NCI-H82 treated with DMSO at 0.1 percent for 48 hours (cell line): ENCODE measurements at regions not wholly inside any gene's neighbourhood (a gene's known extent, or its start where the extent isn't known, plus 50 kb on each side); places are given as distances from the start of the nearest gene placed in this dataset.
"Not testable (repeated sequence)": the region's sequence is repeated elsewhere in the genome, so short reads cannot be mapped to it uniquely, and the experiment has no call there.

Experiments used
- DNase-seq: peaks from one replicate; lab custom pipeline; 2025; ENCODE audit not compliant: unreplicated experiment; lab: John Stamatoyannopoulos, UW

- no peak for DNase-seq
Observed at GRCh38 chr2:217604527-217605194, 398.1 kb downstream of the TNS1 start.

- DNase-seq, result no peak
Observed at GRCh38 chr2:217601601-217602000, 401.2 kb downstream of the TNS1 start.

- DNase-seq, result no peak
Observed at GRCh38 chr2:217599906-217600305, 402.9 kb downstream of the TNS1 start.

GRCh38 chr2:217597681-217598080 is 405.1 kb downstream of the TNS1 start:
- no peak for DNase-seq

GRCh38 chr2:217597145-217597544 is 405.6 kb downstream of the TNS1 start:
- no peak for DNase-seq

- no peak for DNase-seq
Observed at GRCh38 chr2:217593732-217594131, 409.1 kb downstream of the TNS1 start.

DNA sequence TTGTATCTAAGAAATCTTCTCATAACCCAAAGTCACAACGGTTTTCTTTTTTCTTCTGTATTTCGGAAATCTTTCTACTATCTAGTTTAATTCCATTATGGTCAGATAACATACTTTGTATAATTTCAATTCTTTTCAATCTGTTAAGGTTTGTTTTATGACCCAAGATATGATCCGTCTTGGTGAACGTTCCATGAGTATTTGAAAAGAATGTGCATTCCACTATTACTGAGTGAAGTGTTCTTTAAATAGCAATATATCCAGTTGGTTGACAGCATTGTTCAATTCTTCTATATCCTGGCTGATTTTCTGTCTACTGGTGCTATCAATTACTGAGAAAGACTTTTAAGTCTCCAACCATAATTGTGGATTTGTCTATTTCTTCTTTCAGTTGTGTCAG is 414.5 kb downstream of the TNS1 start:
- DNase-seq, result no peak

- no peak for DNase-seq
Observed at GRCh38 chr2:217585362-217585761, 417.4 kb downstream of the TNS1 start.

- DNase-seq, result not testable (repeated sequence)
Observed at GRCh38 chr2:217580407-217580806, 422.4 kb downstream of the TNS1 start.

- no peak for DNase-seq
Observed at GRCh38 chr2:217573571-217573970, 429.2 kb downstream of the TNS1 start.

DNA sequence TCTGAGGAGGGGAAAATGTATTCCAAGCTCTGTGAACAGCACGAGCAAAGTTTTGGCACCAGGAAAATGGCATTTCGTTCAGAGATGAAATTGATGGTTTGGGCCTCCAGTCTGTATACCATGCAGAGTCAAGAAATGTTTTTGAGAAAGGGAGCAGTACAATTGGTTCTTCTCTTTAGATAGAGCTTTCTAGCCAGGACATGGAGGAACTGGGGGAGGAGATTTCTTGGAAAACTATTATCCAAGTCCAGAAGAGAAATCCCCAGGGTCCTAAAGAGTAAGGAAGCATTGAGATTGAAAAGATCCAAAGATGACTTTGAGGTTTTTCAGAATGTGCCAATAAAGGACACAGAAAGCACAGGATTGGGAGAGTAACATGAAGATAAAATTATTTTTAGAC is 432.4 kb downstream of the TNS1 start:
- DNase-seq, result no peak

- no peak for DNase-seq
Observed at GRCh38 chr2:217568289-217568971, 434.4 kb downstream of the TNS1 start.

DNA sequence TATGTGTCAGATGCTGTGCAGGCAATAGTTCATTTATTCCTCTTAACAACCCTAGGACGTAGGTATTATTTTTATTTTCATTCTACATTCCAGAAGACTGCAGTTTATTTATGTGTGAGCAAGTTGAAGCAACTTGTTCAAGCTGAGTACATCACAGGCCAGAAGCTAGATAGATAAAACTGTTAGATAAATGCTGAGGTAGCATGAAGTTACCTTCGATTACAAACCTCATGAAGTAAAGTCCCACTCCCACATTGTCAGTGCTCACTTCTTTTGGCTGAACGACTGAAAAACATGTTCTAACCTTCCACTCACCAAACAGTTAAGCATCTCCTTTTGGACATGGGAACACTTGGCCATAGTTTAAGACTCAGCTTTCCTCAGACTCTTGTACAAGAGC is 439.2 kb downstream of the TNS1 start:
- no peak for DNase-seq

DNA sequence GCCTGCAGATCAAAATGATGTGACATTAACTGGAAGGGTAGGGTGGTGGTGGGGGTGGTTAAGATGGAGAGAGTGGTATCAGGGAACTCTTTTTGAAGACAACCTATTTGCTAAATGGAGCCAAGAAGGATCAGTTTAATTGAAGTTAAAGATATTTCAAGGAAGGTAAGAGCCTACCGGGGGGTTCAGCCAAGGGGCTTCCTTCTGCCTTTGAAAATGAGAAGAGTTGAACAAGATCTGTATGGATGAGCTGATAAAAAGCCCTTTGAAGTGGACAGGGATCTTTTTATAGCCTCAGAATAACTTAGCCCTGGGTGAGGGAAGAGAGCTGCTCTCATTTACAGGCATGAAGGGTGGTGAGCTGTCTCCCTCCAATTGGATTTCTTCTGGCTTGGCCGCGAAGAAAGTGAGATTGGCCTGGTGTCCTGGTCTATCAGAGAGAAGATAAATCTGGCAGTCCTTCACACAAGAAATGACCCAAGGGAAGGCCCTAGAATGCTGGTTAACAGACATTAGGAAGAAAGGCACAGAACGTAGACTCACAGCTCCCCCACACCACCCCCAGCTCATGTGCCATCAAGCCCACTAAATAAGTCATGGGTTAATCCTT is 439.8 kb downstream of the TNS1 start:
- no peak for DNase-seq

GRCh38 chr2:217559084-217559483 is 443.7 kb downstream of the TNS1 start:
- no peak for DNase-seq

DNA sequence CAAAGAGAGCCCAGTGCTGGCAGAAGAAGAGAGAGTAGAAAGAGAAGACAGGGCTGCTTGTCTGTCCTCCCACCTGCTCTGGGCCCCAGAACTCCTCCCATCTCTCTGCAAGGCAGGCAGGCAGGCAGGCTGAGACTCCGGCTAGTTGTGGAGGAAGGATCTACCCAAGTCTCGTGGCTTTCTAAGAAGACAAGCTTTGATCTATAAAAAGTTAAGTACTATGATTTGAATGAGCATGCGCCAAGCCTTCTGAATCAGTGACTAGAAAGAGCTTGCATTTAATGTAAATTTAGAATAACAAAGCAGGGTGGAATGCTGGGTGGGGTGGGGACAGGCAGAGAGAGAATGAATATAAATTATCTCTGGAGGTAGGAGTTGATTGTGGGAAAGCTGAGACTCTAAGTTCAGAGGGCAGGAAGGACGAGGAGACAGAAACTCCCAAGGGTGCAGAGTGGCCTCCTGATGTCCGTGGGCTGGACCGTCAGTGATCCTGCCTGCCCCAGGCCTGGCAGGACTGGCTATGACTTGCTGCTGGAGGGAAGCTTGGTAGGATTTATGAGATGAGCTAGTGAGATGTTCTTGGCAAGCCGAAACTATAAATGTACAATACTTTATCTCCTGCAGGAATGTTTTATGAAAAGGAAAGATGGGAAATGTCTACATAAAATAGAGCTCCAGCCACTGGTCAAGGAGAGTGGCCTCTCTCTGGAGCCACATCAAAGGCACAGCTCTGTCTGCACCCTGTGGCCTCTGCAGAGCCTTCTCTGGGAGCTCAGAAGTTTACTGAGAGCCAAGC is 447.5 kb downstream of the TNS1 start:
- DNase-seq, result no peak

DNA sequence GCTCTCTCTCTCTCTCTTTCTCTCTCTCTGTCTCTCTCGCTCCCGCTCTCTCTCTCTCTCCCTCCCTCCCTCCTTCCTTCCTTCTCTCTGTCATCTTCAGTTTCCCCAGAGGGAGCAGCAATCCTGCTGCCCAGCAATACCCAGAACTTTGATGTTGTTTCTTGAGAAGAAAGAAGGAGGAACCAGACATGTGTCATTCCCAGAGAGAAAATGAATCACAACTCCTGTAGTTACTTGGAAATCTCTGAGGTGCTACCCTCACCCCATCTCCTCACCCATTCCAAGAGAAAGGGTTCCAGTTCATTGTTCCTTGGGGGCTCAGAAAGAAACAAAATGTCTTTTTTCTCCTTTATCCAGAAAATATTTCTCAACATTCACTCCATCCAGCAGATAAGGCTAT is 449.1 kb downstream of the TNS1 start:
- no peak for DNase-seq

GRCh38 chr2:217553202-217553601 is 449.6 kb downstream of the TNS1 start:
- DNase-seq, result no peak

DNA sequence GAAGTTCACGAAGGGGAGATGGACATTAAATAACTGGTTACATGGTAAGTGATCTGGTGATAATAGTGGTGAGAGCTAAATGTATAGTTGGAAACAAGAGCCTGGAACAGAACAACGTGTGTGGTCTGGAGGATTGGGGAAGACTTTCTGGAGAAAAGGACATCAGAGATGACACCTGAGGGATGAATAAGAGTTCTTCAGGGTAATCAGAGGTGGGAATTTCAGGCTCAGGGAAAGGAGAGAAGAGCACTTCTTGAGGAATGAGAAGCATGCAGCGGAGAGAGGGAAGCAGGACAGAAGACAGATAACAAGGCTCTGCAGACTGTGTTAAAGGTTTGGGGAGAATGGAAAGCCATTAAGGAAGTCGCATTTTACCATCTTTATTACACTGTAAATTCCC is 450.7 kb downstream of the TNS1 start:
- no peak for DNase-seq

DNA sequence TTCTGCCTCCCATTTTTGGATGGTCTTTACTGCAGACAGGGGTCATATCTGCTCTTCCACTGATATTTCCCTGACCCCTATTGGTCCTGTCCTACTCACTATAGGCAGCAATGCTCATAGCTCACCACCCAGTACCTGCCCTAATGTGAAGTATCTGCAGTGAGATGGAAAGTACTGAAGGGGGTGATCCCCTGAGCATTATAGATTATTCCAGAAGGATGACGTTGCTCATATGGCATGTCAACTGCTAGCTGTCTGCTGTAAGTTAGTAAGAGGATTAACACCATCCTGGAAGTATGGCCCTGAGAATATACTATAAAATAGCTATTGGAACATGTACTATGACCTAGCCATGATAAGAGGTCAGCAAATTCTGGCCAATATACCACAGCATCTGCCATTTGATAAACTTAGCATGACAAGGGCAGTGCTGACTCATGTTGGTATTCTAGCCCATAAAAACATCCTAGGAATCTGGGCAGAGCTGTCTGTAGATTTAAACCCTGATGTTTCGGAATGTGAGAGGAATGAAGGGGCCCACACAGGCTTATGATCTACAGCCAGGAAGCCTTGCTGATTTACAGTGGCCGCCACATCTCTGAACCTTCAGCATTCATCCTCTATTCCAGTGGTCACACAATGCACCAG is 451.4 kb downstream of the TNS1 start:
- DNase-seq, result no peak

DNA sequence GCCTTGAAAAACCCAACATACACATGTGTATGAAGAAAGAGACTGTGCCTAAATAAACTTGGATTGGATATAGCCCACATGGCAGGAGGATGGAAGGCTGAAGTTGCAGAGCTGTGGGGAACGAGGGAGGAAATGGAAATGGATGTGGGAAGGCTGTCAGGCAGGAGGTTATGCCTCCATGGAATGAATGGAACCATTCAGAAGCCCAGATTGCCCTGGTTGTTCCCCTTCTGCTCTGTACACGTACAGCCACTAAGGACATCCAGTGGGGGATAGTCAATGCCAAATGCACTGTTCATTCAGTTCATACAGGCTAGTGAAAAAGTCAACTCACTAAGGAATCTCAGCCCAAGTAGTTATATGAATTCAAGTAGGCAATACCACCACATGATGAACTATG is 463.7 kb downstream of the TNS1 start:
- DNase-seq, result no peak
